NCI-H128 (cell line): ENCODE measurements at regions not wholly inside any gene's neighbourhood (a gene's known extent, or its start where the extent isn't known, plus 50 kb on each side); places are given as distances from the start of the nearest gene placed in this dataset.

ENCODE experiments used
- DNase-seq: peaks from one replicate; lab custom pipeline; 2025; ENCODE audit not compliant: unreplicated experiment; lab: John Stamatoyannopoulos, UW

DNA sequence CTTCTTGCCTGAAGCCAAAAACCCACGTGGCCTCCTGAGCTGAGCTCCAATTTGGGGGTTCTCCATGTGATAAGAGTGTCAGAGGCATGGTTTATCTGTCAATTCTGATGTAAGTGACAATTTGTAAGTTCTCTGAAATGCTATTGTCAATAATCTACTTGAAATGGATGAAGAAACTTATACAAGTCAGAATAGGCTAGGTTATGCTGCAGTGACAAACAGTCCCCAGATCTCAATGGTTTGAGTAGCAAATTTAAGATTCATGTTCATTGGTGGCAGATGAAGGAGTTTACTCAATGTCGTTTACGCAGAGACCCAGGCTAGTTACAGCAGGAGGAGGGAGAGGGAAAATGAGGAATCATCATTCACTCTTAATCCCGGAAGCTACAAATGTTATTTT lies 352.4 kb downstream of the KIF16B start:
- no peak for DNase-seq

DNA sequence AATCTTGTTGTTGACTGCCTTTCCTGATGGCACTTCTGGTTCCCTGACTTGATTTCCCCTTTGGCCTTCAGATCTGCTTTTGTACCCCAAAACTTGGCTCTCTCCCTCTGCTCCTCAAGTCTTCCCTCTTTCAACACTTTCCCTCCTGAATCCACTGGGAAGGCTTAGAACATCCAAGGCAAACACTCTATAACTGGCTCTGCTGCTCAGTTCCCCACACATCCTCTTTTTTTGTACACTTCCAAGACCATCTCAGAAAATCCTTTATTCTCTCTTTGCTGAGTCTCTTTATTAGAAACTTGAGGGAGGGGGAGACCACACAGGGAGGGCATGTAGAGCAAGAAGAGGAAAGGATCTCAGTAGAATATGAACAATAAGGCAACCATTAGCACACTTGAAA lies 354.1 kb downstream of the KIF16B start:
- no peak for DNase-seq

DNA sequence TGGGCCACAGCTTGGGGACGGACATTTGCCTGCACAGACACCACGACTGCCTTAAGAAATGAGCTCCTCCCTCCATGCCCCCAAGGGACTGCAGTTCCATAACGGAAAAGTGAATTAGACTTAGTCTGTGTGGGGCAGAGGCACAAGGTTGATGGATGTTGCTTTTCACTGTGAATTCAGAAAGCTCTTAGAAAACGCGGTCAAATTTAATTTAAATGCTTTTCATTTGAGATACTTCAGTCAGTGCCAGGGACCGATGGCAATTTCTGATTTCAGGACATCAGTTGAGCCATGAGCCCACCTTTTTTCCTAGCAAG lies 356.4 kb downstream of the KIF16B start:
- DNase-seq: no peak

DNA sequence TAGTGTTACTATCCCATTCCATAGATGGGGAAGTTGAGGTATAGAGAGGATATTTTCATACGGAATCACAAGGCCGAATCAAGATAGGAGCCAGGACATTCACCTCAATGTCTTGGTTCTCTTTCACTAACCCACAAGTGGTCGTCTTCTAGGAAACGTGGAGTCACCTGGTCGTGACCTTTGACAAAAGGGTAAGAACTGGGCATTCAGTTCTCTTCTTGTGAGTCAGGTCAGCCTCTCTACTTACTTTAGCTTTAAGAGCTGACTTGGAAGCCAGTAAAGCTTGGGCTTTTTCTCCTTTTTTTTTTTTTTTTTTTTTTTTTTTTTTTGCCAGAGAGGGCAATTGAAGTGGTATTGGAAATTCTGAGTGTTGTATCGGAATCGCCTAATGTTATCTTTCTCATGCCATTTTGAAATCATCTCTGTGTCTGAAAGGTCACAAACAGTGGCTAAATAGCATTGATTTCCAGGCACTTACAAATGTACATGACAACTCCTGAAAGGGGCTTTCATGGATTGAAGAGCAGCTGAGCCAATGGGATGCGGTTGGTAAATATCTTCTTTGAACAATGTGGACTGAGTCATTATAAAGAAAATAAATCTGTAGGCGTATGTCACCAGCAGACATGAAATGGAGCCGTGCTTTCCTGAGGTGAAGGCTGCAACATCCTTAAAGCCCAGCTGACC lies 356.9 kb downstream of the KIF16B start:
- no peak for DNase-seq

DNA sequence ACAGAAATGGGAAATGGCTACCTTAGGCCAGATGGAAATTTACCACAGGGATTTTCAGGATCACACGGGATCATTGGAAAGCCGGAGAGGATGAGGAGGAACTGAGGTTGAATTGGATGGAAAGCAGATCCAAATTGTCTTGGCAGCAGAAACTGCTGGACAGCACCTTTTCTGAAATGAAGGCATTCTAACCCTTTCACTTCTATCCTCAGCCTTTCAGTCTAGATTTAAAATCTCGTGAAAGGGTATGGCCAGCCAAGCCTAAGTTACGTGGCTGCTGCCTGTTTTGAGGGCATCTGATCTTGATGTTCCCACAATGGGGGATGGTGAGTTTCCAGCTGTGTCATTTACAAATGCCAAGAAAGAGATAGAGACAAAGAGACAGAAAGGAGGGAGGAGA lies 358.2 kb downstream of the KIF16B start:
- no peak for DNase-seq

DNA sequence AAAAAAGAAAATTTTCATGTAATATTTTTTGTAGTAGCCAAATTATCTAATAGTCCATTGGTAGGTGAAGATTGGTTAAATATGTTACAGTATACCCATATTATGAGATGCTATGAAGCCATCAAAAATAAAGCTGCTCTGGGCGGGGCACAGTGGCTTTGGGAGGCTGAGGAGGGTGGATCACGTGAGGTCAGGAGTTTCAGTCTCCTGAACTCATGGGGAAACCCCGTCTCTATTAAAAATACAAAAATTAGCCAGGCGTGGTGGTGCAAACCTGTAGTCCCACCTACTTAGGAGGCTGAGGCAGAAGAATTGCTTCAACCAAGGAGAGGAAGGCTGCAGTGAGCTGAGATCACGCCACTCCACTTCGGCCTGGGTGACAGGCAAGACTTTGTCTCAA lies 360.5 kb downstream of the KIF16B start:
- no peak for DNase-seq

DNA sequence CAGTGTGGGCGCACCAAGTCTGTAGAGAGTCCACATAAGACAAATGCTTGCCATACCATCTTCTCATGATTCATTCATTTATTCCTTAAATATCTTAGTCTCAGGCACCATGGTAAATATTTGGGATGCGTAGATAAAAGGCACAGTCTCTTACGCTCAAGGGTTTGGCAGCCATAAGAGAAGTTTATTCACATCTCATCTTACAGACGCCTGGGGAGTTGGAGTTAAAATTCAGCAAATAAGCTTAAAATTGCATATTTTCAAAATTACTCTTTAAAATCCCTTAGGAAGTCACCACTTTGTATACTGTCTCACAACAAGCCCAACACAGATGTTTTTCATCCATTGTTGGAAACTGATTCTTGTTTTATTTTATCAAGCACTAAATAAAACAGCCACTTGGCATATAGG lies 363.3 kb downstream of the KIF16B start:
- DNase-seq: no peak

DNA sequence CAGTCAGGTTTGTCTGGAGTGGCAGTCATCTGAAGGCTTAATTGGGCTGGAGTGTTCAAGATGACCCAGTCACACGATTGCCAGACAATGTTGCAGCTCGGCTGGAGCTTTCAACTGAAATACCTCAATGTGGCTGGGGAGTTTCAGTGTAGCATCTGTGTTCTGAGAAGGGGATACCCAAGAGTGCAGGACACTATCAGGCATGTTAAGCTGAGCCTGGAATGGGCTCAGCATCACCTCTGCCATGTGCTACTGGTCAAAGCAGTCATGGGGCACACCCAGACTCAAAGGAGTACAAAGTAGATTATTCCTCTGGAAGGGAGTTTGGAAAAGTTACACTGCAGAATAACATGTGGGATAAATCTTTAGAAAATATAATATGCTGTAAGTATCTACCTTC lies 363.9 kb downstream of the KIF16B start:
- DNase-seq: no peak

DNA sequence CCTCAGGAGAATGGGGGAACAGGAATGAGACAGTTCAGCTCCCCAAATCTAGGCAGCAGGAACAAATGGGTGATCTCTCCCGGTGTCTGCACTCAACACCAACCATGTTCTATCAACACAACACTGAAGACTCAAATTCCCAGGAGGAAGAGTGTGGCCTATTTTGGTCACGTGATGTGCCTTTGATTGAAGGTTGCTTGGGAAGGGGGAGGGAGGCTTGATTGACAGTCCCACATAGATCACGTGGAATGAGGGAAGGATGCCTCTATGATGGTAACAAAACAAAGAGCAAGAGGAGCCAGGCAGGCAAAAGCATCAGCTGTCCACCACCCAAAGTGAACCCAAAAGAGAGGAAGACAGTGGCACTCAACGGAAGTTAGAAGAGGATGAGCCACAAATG lies 364.8 kb downstream of the KIF16B start:
- DNase-seq: no peak

DNA sequence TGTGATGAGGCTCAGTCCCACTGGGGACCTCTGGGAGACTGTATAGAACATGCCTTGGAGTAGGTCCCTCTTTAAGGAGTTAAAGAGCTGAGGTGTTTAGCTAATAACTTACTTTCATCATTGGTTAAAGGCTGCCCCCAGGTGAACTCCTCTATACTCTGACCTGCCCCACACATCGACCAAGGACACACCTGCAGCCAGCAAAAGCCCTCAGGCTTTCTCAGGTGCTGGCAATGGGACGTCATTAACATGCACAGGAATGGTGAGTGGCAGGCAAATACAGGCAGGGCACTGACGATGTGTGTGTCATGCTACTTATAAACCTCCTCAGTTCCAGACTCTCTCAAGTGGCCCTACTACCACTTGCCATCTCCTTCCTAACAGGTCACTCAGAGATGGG lies 366.4 kb downstream of the KIF16B start:
- DNase-seq: no peak

DNA sequence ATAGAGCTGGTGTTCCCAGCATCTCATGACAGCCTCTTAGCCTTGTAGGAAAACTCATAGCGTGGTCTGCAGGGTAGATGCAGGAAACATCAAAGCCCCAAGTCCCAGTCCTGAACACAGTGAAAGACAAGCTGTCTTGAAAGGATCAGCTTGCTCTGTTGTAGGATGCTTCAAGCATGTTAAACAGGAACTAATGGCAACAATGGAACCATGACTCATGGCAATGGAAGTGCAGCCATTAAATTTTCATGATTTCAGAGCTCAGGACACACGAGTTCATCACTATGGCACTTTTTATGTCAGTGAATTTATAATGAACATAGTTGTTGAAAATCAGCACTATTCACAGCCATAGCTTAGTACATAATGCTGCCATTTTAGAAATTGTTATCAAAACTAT lies 367.7 kb downstream of the KIF16B start:
- no peak for DNase-seq

DNA sequence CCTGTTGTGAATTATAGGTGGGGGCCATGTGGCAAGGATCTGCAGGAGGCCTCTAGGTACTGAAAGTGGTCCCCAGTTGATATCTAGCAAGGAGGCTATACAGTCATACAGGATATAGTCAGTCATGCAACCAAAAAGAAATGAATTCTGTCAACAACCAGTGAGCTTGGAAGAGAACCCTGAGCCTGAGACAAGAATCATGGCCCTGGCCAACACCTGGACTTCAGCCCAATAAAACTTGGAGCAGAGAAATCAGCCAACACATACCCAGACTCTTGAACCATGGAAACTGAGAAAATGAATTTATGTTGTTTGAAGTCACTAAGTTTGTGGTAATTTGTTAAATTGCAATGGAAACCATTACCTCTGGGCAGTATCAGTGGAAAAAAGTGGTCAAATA lies 370.2 kb downstream of the KIF16B start:
- DNase-seq: no peak

DNA sequence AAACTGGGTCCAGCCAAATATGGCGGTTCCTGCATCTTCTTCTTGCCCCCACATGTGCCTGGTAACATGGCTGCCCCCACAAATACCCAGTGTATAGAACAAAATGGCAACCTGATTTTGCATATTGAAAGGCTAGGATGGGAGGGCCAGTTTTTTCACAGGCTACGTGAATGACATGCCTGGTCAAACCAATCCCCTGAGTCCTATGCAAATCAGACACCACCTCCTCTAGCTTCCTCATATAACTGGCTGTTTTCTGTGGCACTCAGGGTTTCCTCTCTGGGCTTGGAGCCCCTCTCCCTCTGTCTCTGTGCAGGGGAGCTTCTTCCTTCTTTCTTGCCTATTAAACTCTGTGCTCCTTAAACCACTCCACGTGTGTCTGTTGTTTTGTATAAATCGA lies 372.1 kb downstream of the KIF16B start:
- no peak for DNase-seq

DNA sequence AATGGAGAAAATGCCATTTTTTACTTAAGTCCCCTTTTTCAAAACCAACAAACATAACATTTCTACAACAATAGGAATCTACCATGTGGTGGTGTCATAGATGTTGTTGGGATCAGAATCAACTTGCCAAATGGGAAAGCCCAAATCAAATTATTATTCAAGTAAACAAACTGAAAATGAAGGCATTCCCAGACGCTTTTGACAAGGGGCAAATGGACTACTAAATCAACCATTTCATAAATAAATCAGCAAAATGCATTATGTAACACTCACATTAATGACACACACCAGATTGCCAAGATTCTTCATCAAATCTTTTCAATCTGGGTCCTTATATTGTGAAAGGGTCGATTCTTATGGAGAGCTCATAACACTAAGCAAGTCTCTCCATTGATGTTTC lies 375.6 kb downstream of the KIF16B start:
- DNase-seq: no peak

DNA sequence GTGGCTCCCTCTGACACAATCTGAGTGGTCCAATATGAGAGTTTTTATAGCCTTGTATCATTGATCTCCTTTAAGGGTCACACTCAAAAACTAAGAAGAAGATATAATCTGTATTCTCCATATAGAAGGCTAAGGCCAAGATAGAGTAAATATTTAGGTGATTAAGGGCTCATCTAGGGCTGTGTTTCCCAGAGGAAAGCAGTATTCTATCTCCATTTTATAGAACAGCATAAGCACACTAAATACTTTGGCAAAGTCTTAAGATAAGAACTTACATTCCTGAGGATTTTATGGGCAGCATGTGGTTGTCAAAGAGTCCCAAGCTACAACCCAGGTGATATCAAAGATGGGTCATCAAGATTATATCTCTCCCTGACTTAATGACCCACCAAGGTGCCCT lies 377.6 kb downstream of the KIF16B start:
- DNase-seq: no peak

DNA sequence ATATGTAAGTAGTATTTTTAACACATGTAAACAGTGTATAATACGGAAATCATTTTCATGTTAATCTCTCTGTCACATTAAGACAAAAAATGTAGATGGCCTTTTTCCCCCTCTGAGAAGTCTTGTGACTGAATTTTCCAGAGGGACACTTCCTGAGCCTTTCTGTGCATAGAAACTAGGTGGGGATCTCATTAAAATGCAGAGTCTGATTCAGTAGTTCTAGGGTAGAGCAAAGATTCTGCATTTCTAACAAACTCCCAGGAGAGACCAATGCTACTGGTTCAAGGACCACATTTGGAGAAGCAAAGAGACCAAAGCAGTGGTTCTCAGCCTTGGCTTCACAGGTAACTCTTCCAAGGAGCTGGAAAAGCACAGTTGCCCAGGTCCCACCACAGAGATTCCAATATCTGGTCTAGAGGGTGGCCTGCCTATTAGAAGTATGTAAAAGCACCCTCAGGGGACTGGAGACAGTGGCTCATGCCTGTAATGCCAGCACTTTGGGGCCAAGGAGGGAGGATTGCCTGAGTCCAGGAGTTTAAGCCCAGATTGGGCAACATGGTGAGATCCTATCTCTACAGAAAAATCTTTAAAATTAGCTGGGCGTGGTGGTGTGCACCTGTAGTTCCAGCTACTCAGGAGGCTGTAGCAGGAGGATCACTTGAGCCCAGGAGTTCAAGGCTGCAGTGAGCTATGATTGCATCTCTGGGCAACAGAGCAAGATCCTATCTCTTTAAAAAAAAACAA lies 378.5 kb downstream of the KIF16B start:
- no peak for DNase-seq

DNA sequence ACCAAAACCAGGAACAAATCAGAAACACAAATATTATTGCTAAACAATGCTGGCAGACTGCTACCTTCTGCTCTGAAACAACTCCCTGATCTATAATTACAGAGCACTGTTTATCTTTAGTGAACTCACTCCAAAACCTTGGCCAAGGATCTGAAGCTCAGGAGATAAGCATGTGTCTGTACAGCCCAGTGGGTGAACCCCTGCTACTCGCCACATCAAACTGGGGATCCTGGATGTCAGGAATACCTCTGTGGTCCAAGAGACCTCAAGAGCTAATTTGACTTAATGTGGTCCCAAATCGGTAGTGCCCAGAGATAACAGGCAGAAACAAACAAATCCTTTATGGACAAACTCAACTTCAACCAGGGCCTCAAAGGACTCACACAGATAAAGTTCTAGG lies 381.8 kb downstream of the KIF16B start:
- DNase-seq: no peak

DNA sequence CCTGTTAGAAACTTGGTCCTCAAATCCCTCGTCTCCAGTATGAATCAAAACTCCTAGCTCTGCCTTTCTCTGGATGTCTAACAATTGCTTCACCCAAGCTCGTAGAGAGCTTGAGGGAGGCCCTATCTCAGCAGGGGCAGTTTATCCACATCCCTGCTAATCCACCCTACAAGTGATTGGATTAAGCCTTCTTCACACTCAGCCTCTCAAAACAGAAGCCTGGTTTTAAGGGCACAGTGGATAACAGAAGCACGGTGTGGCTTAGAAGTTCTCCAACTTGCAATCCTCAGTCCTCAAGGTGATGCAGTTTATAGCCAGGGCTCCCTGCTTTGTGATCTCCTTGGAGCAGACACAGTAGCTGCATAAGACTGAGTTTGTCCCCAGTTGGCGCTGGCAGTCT lies 383.9 kb downstream of the KIF16B start:
- DNase-seq: no peak

DNA sequence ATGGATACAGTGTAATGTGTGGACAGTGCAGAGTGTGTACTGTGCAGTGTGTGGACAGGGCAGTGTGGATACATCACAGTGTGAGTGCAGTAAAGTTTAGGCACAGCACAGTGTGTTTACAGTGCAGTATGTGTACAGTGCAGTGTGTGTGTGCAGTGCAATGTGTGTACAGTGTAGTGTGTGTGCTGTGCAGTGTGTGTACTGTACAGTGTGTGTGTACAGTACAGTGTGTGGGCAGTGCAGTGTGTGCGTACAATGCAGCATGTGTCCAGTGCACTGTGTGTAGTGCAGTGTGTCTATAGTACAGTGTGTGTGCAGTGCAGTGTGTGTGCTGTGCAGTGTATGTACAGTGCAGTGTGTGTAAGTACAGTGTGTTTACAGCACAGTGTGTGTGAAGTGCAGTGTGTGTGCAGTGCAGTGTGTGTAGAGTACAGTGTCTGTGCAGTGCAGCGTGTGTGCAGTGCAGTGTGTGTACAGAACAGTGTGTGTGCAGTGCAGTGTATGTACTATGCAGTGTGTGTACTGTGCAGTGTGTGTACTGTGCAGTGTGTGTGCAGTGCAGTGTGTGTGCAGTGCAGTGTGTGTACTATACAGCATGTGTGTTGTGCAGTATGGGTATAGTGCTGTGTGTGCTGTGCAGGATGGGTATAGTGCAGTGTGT lies 385.2 kb downstream of the KIF16B start:
- no peak for DNase-seq

DNA sequence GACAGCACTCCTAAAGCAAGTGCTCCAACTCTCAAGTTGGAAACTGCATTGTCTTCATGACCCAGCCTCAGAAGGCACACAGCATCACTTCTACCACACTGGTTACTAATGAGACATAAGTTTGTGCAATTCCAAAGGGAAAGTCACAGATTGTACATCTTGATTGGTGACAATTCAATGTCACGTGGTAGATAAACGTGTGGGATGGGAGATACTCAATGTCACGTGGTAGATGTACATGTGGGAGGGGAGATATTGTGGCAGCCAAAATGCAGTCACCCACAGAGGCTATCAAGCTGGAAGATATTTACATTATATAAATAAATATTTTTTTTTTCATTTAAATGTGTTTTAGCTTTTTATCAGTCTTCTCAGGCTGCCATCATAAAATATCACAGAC lies 393.3 kb downstream of the KIF16B start:
- no peak for DNase-seq

DNA sequence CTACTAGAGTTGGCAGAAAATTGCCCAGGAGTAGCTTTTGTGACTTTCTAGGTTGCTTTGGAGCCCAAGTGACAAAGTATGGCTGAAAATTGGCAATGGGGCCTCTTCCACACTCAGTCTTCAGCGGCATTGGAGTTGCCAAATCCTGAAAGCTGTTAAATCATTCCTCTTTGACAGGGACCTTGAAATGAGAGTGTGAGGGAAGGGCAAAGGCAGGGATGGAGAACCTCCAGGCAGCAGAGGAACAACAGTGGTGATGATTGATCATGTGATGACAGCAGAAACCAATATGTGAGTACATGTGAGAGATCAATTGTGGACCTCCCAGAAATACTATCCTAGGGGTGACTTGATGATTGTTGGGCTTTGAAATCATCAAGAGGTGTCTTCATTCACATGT lies 393.9 kb downstream of the KIF16B start:
- DNase-seq: no peak

DNA sequence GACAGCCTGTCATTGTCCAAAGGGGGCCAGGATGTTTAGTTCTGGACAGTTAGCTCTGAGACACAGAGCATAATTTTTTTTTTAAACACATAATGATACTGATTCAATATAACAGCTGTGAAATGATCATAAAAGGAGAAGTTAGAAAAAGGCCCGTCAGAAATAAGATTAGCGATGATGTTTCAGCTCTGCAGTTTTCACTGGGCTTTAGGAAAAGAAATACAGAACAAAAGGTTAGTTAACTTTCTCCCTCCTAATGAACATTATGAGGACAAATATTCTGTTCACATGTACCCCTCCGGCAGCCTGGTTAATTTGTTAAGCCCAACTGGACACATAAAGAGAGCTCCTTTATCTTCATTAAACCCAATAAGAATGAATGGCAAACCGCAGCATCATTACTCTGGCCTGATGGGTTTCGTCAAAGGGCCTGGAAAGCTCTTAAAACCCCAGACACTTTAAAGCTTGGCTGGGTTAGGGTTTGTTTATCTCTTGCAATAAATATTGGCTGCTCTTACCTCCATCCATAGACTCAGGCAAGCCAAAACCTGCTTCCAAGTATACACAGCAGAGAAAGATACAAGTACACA lies 394.6 kb downstream of the KIF16B start:
- no peak for DNase-seq
